Muscle of leg (tissue), 3 donors: ENCODE measurements at regions not wholly inside any gene's neighbourhood (a gene's known extent, or its start where the extent isn't known, plus 50 kb on each side); places are given as distances from the start of the nearest gene placed in this dataset.

ENCODE experiments used
- DNase-seq: peaks from one replicate; pipeline ENCODE4 v3.0.0; 2013
- H3K27ac ChIP-seq: one replicate; pipeline ENCODE4 v1.5.1; 2013; ENCODE audit warnings: mild to moderate bottlenecking, low read length, control low read depth
- H3K27me3 ChIP-seq: one replicate; pipeline ENCODE4 v1.6.1; 2013; ENCODE audit warnings: low read length; ENCODE audit not compliant: control insufficient read depth, insufficient read depth
- H3K36me3 ChIP-seq: one replicate; pipeline ENCODE4 v1.6.1; 2013; ENCODE audit warnings: low read length; ENCODE audit not compliant: control insufficient read depth, insufficient read depth
- H3K4me1 ChIP-seq: one replicate; pipeline ENCODE4 v1.6.1; 2013; ENCODE audit warnings: low read length; ENCODE audit not compliant: control insufficient read depth, insufficient read depth
- H3K4me3 ChIP-seq: one replicate; pipeline ENCODE4 v1.5.1; 2013; ENCODE audit warnings: low read length, control low read depth
- H3K9me3 ChIP-seq: replicated peaks from 2 replicates; pipeline ENCODE4 v1.6.1; 2013; ENCODE audit warnings: low read depth, low read length; ENCODE audit not compliant: control insufficient read depth
- WGBS: methylation state at CpG from one replicate; pipeline ENCODE4 v1.1.5; 2013; ENCODE audit warnings: missing lambda C conversion rate; ENCODE audit not compliant: insufficient coverage; 5-methylcytosine and 5-hydroxymethylcytosine counted together

GRCh38 chr13:106635616-106636015, 67.7 kb upstream of the ARGLU1 start:
- Histone ChIP-seq H3K27me3 (no peaks in the 10 kb centered on the region), H3K4me1 (no peaks in the 10 kb centered on the region), H3K27ac (no peak overlapping the region), H3K36me3 (no peaks in the 10 kb centered on the region), H3K9me3 (no peaks in the 10 kb centered on the region), H3K4me3 (no peak overlapping the region)
- 93% methylated on average over 8 of the region's 9 CpGs for WGBS
- no peak for DNase-seq

DNA sequence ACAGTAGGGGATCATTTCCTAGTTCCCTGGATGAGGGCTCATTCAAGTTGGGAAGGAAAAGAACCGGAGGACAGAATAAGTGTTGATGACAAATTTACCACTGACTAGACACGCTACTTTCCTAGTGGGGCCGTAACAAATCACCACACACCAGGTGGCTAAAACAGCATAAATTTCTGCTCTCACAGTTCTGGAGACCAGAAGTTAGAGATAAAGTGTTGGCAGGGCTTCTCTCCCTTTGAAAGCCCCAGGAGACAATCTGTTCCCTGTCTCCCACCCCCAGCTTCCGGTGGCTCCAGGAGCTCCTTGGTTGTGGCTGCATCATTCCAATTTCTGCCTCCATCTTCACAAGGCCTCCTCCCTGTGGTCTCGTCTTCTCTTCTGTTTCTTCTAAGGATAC, 65.4 kb upstream of the ARGLU1 start:
- Histone ChIP-seq H3K4me3 (no peak overlapping the region), H3K36me3 (no peaks in the 10 kb centered on the region), H3K27me3 (no peaks in the 10 kb centered on the region), H3K4me1 (no peaks in the 10 kb centered on the region), H3K9me3 (no peaks in the 10 kb centered on the region), H3K27ac (no peak overlapping the region)
- WGBS, result 69% methylated on average over 2 of the region's 5 CpGs
- DNase-seq, result no peak

DNA sequence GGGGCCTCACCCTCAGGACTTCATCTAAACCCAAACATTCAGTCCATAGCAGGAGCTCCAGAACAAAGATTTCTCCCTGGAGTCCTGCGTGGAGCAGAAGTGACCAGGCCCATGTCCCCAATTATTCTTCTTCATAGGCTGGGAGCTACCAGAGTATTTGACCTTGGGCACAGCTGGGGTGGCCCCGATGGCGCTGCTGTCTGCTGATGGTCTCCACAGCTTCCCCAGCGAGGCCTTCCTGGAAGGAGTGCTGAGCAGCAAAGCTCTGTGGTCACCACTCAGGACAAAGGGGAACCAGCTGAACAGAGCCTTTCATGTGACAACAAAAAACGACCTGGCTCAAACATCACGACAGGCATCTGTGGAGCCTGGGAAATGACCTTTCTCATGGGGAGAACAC, 62.7 kb upstream of the ARGLU1 start:
- Histone ChIP-seq H3K27me3 (no peaks in the 10 kb centered on the region), H3K27ac (no peak overlapping the region), H3K9me3 (no peaks in the 10 kb centered on the region), H3K36me3 (no peaks in the 10 kb centered on the region), H3K4me1 (no peaks in the 10 kb centered on the region), H3K4me3 (no peak overlapping the region)
- DNase-seq, result no peak
- WGBS, result 53% methylated on average over 5 of the region's 6 CpGs

DNA sequence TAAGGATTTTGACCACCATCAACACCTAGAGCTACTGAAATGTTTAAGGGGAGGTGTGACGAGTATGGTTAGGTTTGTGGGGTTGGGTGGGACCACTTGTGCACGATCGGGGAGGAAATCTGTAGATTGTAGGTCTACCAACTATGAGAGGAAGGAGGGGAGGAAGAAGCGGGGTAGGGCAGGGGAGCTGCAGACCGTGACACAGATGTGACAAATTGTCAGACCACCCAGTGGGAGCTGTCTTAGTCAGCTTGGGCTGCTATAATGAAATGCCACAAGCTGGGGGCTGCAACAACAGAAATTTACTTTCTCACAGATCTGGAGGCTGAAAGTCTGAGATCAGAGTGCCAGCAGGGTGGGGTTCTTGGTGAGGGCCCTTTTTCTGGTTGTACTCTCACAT, 62.2 kb upstream of the ARGLU1 start:
- no peak overlapping the region for H3K4me3 ChIP-seq
- H3K36me3 ChIP-seq, result no peaks in the 10 kb centered on the region
- no peaks in the 10 kb centered on the region for H3K4me1 ChIP-seq
- H3K27ac ChIP-seq, result no peak overlapping the region
- no peaks in the 10 kb centered on the region for H3K9me3 ChIP-seq
- H3K27me3 ChIP-seq, result no peaks in the 10 kb centered on the region
- WGBS, result 80% methylated on average over 4 of the region's 5 CpGs
- no peak for DNase-seq

- no peak for DNase-seq
- no peak overlapping the region for H3K4me3 ChIP-seq
- no peaks in the 10 kb centered on the region for H3K27me3 ChIP-seq
- no CpG with 5 or more reads among the region's 2 CpGs for WGBS
- no peak overlapping the region for H3K27ac ChIP-seq
- peaks cover 3% of the 10 kb centered on the region for H3K4me1 ChIP-seq
- H3K36me3 ChIP-seq, result no peaks in the 10 kb centered on the region
- no peaks in the 10 kb centered on the region for H3K9me3 ChIP-seq
Observed at GRCh38 chr13:106628936-106629659, 61.2 kb upstream of the ARGLU1 start.

GRCh38 chr13:106626473-106626872, 58.5 kb upstream of the ARGLU1 start:
- Histone ChIP-seq H3K4me3 (no peak overlapping the region), H3K27me3 (no peaks in the 10 kb centered on the region), H3K27ac (no peak overlapping the region), H3K9me3 (no peaks in the 10 kb centered on the region), H3K4me1 (peaks cover 10% of the 10 kb centered on the region), H3K36me3 (no peaks in the 10 kb centered on the region)
- no peak for DNase-seq

DNA sequence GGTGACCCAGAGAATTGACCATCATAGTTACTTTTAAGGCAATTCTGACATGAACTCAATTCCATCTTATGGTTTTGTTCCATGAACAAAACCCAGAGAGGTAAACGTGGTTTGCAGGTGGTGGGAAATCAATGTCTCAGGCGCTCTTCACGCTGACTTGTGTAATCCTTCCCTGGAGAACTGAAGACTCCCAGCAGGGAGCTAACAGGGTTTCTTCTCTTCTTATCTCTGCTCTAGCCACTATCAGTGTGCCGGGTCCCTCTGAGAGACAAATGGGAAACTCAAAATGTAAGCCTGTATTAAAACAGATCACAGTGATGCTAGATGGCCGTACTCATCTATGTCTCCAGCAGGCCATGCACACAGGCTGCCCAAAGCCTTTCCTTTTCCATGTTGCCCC, 57.6 kb upstream of the ARGLU1 start:
- H3K9me3 ChIP-seq, result no peaks in the 10 kb centered on the region
- H3K4me3 ChIP-seq, result no peak overlapping the region
- no peak for DNase-seq
- H3K4me1 ChIP-seq, result peaks cover 10% of the 10 kb centered on the region
- peaks cover 2% of the 10 kb centered on the region for H3K27me3 ChIP-seq
- no peaks in the 10 kb centered on the region for H3K36me3 ChIP-seq
- WGBS, result 100% methylated on average over 2 of the region's 5 CpGs
- no peak overlapping the region for H3K27ac ChIP-seq

DNA sequence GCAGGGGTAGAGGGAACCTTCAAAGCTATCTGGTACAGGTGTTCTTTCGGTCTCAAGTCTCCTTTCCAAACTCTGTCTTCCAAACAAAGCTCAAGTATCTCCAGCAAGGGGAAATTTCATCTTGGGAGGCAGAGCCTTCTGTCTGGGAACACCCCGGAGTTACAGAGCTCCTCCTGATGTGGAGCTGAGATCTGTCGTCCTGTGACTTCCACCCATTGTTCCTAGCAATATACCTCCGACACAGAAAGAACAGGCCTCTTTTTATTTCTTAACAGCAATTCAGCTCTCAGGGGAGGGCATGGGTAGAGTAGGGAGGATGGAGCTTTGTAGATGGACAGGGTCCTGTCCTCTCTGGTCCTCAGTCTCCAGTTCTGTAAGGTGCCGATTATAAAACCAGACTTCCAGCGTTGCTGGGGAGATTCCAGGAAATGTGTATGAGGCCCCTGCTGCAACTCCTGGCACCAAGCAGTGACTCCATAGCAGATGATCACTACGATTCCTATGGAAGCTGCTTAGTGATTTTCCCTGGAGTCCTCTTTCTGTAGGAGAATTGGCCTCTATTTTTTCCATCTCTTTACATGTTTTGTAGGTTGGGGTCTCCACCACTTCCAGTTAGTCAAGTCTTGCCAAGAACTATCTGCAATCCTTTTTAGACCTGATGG, 56.0 kb upstream of the ARGLU1 start:
- H3K36me3 ChIP-seq, result no peaks in the 10 kb centered on the region
- H3K27me3 ChIP-seq, result peaks cover 2% of the 10 kb centered on the region
- no peaks in the 10 kb centered on the region for H3K9me3 ChIP-seq
- 28% methylated on average over 3 of the region's 7 CpGs for WGBS
- peak overlapping the region; percentile 8 for H3K27ac ChIP-seq
- DNase-seq, result peak; percentile 61
- H3K4me1 ChIP-seq, result peaks cover 12% of the 10 kb centered on the region
- H3K4me3 ChIP-seq, result no peak overlapping the region

DNA sequence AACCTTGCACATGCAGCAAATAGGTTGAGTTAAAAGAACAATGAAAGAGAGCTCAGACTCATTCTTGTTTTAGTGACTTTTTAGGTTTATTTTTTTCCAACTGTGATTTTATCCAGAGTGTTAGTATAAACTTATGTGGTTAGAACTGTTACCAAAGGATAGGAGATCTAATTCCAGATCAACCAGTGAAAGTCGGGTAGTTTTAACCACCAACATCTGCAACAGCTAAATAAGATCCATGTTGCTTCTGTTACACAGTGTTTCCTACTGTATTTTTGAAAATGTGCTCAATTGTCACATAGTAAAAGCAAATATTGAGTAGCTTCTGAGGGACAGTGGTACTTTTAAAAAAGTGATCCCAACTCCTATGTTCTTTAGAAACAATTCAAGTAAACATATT, 53.9 kb upstream of the ARGLU1 start:
- H3K27ac ChIP-seq, result no peak overlapping the region
- WGBS, result no CpG with 5 or more reads among the region's 1 CpG

DNA sequence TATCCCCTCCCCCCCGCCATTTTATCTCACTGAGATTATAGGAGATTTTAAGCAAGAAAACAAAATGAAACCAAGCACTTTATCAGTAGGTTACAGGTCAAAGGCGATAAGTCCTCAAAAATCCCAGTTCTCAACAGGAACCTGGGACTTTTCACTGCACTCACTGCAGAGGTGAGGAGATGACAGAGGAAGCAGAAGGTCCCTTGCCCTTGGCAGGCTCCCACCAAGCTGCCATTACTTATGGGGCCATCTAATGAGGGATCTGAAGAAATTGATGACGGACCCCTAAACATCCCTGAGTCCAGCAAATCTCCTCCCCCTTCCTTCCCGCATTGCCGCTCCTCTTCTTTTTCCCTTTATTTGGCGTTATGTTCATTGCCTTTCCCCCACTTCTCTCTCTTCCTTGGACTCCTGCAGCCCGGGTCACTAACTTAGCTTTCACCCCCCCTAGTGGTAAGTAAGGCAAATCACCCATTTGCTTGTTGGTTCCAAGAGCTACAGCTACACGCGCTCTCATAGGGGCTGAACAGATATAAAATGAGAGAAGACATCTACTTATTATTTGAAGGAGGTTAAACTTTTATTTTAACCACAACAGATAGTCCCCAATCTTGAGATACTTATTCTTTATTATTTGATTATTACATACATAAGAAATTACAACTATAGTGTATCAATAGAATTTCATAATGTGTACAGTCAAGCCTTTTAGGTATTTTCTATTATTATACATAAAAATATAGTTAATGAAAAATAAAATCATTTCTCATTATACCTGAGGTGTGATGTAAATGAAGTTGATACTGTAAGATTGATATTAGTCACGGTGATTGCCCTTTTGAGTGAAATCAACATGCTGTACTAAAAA, 52.0 kb upstream of the ARGLU1 start:
- 7% methylated on average over 3 of the region's 10 CpGs for WGBS
- no peaks in the 10 kb centered on the region for H3K36me3 ChIP-seq
- no peak overlapping the region for H3K4me3 ChIP-seq
- H3K9me3 ChIP-seq, result no peaks in the 10 kb centered on the region
- peak overlapping the region; percentile 44 for H3K27ac ChIP-seq
- DNase-seq, result peak; percentile 77
- peaks cover 2% of the 10 kb centered on the region for H3K27me3 ChIP-seq
- peaks cover 12% of the 10 kb centered on the region for H3K4me1 ChIP-seq

More for the DNA sequence above, 53.9 kb upstream of the ARGLU1 start:
- H3K4me3 ChIP-seq, result no peak overlapping the region
- no peaks in the 10 kb centered on the region for H3K9me3 ChIP-seq
- H3K36me3 ChIP-seq, result no peaks in the 10 kb centered on the region
- no peak for DNase-seq
- H3K4me1 ChIP-seq, result peaks cover 12% of the 10 kb centered on the region
- H3K27me3 ChIP-seq, result peaks cover 2% of the 10 kb centered on the region
